Middle frontal gyrus (tissue), 1 donor: ENCODE measurements at regions not wholly inside any gene's neighbourhood (a gene's known extent, or its start where the extent isn't known, plus 50 kb on each side); places are given as distances from the start of the nearest gene placed in this dataset.
"Not testable (repeated sequence)": the region's sequence is repeated elsewhere in the genome, so short reads cannot be mapped to it uniquely, and the experiment has no call there.

Experiments
- DNase-seq: peaks from one replicate; pipeline ENCODE4 v3.0.0-alpha.2; 2015; ENCODE audit warnings: low spot score; ENCODE audit errors: extremely low spot score

- DNase-seq, result no peak
These were observed 205.4 kb upstream of the SEL1L start for GRCh38 chr14:81738946-81739659.

GRCh38 chr14:81743605-81744004, 210.0 kb upstream of the SEL1L start:
- DNase-seq, result no peak

- DNase-seq, result no peak
These were observed 217.5 kb upstream of the SEL1L start for GRCh38 chr14:81751198-81751597.

DNA sequence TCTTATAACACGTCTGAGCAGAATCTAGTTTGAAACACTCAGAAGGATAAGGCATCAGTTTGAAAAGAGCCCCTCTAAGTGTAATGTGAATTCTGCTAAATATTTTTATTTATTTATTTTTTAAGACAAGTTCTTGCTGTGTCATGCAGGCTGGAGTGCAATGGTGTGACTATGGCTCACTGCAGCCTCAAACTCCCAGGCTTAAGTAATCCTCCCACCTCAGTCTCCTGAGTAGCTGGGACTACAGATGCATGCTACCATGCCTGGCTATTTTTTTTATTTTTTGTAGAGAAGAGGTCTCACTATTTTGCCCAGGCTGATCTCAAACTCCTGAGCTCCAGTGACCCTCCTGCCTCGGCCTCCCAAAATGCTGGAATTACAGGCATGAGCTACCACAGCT, 225.9 kb upstream of the SEL1L start:
- DNase-seq, result no peak

DNA sequence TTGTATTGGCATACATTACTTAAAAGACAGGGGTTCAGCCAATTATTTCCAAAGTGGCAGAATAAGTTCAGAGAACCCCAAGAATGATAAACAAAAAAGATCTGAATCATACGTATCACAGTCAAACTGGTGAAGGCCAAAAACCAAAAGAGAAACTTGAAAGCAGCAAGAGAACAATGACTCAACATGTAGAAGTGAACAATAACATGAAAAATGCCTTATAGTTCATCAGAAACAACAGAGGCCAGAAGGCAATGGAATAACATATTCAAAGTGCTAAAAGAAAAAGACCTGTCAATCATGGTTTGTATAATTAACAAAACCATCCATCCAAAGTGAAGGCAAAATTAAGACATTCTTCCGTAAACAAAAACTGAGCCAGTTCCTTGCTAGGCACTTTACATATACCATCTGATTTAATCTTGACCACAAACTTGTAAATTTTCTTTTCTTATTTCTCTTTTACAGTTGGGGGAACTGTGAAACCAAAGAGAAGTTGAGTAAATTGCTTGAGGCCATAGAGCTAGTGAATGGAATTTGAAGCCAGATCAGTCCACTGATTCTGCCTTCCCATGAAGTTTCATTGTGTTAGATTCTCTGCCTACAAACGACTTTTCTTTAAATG, 232.1 kb upstream of the SEL1L start:
- DNase-seq, result no peak

GRCh38 chr14:81766321-81766915, 232.8 kb upstream of the SEL1L start:
- no peak for DNase-seq

GRCh38 chr14:81767266-81767995, 233.8 kb upstream of the SEL1L start:
- DNase-seq, result no peak

DNA sequence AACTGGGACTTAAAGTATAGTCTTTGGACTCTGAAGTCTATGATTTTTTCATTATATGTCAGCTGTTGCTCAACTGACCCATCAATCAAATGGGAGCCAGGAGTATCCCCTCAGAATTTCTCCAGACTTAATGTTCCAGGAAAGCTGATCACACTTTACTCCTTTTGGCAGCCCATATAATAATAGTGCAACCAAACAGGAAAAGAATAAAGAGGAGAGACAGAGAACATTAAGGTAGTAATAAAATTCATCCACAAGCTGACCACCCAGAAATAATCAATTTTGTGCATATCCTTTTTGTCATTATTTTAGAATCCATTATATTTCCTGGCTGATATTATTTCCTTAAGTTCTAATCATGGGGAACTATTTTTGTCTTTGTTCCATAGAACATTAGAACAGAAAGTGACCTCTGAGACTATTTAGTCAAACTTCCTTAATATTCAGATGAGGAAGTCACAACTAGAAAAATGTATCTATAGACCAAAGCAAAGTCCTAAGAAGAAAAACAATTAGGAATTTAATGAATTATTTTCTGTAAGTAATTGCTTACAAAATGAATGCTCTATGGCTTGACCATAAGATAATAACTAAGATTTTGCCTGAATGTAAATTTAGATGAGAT, 238.1 kb upstream of the SEL1L start:
- DNase-seq, result no peak

DNA sequence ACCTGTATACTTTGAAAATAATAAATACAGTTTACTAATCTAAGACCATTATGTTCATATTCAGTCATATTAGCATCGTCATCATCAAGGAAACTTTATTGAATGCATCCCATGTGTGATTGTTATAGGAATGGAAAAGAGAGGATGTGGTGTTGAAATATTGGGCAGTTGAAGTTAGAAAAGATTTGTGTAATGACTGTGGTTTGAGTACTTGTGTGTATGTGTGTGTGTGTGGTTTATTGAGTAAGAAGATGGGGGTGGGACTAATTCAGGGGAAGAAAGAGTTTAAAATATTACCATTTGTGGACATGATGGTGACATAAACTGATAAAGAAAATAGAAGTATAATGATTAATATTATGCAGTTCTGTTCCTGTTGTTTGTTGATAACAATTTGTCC, 238.7 kb upstream of the SEL1L start:
- DNase-seq, result no peak

DNA sequence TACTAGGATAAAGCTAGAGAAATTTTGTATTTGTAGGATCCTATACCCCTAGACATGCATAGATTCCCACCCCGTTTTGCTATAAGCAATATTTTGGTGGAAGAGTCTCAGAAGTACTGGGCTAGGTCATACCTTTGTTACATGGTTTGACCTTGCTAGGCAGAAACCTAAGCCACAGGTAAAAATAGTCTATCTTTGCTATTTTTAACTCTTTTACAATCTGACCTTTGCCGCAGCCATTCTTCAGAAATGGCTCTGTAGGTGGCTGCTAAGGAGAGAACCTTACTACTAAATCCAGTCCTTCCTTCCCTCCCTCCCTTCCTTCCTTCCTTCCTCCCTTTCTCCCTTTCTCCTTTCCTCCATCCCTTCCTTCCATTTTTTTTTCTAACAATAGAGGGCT, 242.9 kb upstream of the SEL1L start:
- no peak for DNase-seq

DNA sequence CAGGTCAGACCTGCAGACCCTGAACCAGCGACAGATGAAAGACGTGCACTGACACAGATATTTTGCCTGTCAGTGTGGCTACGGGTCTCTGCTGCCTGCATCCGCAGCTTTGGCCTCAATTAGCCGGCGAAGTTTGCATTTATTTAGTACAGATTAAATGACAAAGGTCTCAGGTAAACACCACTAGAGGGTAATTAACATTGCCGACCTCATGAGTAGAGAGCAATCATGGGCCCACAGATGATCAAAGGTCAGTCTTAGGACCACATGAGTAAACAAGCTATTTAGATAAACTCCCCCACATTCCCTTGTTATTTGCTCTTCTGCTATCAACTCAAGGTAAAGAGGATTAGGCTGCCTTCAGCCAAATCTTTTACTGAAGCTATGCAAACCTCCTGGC, 248.1 kb upstream of the SEL1L start:
- DNase-seq, result not testable (repeated sequence)

- DNase-seq, result no peak
These were observed 250.4 kb upstream of the SEL1L start for GRCh38 chr14:81784084-81784483.

GRCh38 chr14:81797315-81797714, 263.7 kb upstream of the SEL1L start:
- DNase-seq, result no peak

- peak; percentile 53 for DNase-seq
These were observed 268.3 kb upstream of the SEL1L start for GRCh38 chr14:81801921-81802320.

DNA sequence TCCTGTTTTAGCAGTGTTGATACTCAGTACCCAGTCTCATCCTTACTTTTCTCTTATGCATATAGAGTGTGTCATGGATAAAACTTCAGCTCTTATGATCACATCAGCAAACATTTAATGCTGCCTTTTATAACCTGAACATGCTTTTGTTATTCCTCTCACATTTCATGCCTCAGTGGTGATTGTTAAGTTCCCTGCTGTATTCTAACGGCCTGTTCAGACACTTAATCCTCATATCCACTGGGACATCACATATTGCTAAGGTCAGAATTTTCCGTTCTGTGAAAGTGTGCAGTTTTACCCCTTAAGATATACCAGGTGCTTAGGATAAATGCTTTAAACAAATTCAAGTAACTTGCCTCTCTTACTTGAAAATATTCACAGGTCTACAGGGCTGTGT, 268.7 kb upstream of the SEL1L start:
- DNase-seq, result no peak

DNA sequence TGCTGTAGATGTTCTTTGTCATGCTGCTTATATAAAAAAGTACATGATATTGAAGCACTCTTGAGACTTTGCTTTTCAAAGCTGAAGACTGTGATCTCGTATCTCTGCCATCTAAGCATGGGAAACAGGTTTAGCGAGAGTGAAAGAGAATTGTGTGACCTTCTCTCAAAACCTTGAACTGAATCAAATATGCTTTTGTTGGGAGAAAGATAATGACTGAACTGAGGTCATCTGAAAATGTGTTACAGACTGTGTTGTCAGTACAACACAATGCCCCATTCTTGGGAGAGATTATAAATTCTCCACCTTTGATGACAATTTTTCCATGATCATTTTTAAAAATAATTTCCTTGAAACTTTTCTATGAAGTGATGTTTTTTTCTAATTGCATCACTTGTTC, 272.1 kb upstream of the SEL1L start:
- no peak for DNase-seq

GRCh38 chr14:81811705-81812269, 278.1 kb upstream of the SEL1L start:
- no peak for DNase-seq

DNA sequence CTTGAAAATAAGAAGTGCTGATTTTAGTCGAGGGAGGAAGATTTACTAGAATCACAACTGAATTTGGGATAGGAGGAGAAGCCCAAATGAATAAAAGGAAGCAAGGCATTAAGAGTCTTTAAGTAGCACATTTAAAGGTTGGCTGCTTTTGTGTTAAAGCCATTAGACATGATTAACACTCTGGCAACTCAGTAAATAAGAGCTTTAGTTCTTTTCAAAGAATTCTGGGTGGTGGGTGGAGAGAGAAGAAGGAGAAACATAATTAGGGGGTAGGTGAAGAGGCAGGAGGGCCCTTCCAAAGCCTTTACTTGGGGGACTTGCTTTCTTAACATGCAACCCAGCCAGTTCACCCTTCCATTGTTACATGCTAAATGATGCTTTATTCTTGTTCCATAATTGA, 284.6 kb upstream of the SEL1L start:
- DNase-seq, result no peak

- DNase-seq, result no peak
These were observed 285.7 kb upstream of the SEL1L start for GRCh38 chr14:81819344-81819743.

DNA sequence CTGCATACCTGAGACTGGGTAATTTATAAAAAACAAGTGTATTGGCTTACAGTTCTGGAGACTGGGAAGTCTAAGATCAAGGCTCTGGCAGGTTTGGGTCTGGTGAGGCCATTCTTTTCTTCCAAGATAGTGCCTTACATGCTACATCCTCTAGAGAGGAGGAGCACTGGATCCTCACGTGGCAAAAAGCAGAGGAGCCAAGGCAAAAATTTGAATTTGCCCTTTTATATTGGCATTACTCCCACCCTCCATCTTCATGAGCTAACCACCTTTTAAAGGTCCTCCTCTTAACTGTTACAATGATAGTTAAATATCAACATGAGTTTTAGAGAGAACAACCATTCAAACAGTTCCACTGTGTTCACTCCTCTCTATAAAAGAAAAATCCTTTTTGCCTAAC, 286.3 kb upstream of the SEL1L start:
- no peak for DNase-seq

- no peak for DNase-seq
These were observed 292.4 kb upstream of the SEL1L start for GRCh38 chr14:81826081-81826480.
